ENCODE measurements at regions not wholly inside any gene's neighbourhood (a gene's known extent, or its start where the extent isn't known, plus 50 kb on each side); places are given as distances from the start of the nearest gene placed in this dataset.

GRCh38 chr1:218636548-218636947, 291.4 kb downstream of the TGFB2 start:
- TF ChIP-seq SRF (IDR thresholded peaks at IDR 0.05; ENCODE audit: low read depth, low read length) (no peak), POLR2A (IDR thresholded peaks at IDR 0.05; ENCODE audit: control extremely low read depth in 1 of 2, low read depth in 2 of 2, low read length in 2 of 2) (no peak), CTCF (IDR thresholded peaks at IDR 0.05; ENCODE audit: control extremely low read depth in 1 of 3, insufficient read depth in 1 of 3, low read depth in 1 of 3, low read length in 3 of 3) (no peak), ASH2L (IDR thresholded peaks at IDR 0.05; ENCODE audit: low read length) (no peak), FOSL1 (IDR thresholded peaks at IDR 0.05; ENCODE audit: insufficient read depth, low read depth, low read length) (no peak), RNF2 (IDR thresholded peaks at IDR 0.05; ENCODE audit: borderline replicate concordance, low read depth, low read length, missing control alignments, poor library complexity, severe bottlenecking) (no peak), EZH2 (IDR thresholded peaks at IDR 0.05; ENCODE audit: low read depth, low read length, severe bottlenecking) (no peak), POLR2AphosphoS5 (IDR thresholded peaks at IDR 0.05; ENCODE audit: low read depth, low read length) (no peak), TAF7 (optimal IDR thresholded peaks at IDR 0.05; ENCODE audit: borderline replicate concordance, low read depth, low read length) (no peak)
